ENCODE measurements at regions not wholly inside any gene's neighbourhood (a gene's known extent, or its start where the extent isn't known, plus 50 kb on each side); places are given as distances from the start of the nearest gene placed in this dataset.
A peak's percentile ranks its signal among the peaks of the same experiment; 100 is the strongest.

GRCh38 chr5:57825031-57825686 is 342.5 kb upstream of the ACTBL2 start:
- no peak for DNase-seq (ENCODE audit: extremely low read depth, low read depth, low spot score)

- no peak for DNase-seq (ENCODE audit: extremely low read depth, low read depth, low spot score)
These were observed 342.0 kb upstream of the ACTBL2 start for GRCh38 chr5:57824623-57825022.

GRCh38 chr5:57824047-57824446 is 341.4 kb upstream of the ACTBL2 start:
- DNase-seq (ENCODE audit: extremely low read depth, low read depth, low spot score) = no peak

- no peak for DNase-seq (ENCODE audit: extremely low read depth, low read depth, low spot score)
These were observed 340.0 kb upstream of the ACTBL2 start for GRCh38 chr5:57822651-57823050.

- no peak for DNase-seq (ENCODE audit: extremely low read depth, low read depth, low spot score)
These were observed 335.8 kb upstream of the ACTBL2 start for GRCh38 chr5:57818397-57818796.

DNA sequence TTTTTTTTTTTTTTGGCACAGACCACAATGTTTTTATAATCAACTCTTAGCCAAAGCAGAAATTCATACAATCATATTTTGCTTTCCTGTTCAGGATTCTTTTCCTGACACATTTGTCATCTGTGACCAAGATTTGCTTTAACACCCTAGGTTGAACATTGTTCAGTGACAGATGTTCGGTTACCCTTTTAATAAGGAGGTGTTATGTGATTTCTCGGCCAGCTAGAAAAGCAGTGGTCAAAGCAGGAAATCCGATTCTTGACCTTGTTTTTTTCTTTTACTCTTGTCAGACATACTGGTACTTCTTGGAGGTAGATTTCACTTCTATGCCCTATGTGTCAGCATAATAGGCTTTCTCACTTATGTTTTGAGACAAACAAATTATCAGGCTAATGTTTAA is 335.3 kb upstream of the ACTBL2 start:
- DNase-seq (ENCODE audit: extremely low read depth, low read depth, low spot score) = no peak

- no peak for DNase-seq (ENCODE audit: extremely low read depth, low read depth, low spot score)
These were observed 334.4 kb upstream of the ACTBL2 start for GRCh38 chr5:57817001-57817453.

GRCh38 chr5:57816108-57816507 is 333.5 kb upstream of the ACTBL2 start:
- no peak for DNase-seq (ENCODE audit: extremely low read depth, low read depth, low spot score)

DNA sequence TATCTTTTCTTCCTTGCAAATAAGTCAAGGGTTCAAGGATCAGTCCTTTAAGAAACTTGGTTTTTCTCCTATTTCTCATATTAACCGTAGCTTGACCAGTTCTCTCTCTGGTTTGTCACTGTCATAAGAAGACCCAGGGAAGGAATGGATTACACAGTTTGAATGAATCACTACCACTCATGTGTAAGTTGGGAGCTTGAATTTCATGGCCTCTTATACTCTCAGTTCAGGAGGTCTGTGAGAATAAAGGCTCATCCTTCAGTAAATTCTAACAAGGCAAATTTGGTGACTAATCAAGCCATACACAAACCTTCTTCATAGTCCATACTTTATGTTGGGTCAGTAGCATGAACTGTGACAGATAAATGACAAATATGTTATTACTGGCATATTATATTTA is 323.1 kb upstream of the ACTBL2 start:
- DNase-seq (ENCODE audit: extremely low read depth, low read depth, low spot score) = no peak

- DNase-seq (ENCODE audit: extremely low read depth, low read depth, low spot score) = no peak
These were observed 322.6 kb upstream of the ACTBL2 start for GRCh38 chr5:57805170-57805569.

DNA sequence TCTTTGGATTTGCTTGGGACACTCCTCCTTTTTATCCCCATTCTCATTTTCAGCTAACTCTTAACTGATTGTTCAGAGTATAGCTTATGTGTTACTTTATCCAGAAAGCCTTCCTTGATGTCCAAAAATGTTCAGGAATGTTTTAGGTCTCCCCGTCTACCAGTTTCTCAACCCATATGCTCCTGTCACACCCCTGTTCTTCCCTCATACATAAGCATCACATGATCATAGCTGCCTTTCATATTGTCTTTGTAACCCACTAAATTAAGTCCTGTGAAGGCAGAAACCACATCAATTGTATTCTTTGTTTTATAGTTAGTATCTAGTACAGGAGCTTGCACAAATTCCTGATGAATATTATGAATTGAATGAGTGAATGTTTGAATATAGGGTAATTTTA is 321.9 kb upstream of the ACTBL2 start:
- no peak for DNase-seq (ENCODE audit: extremely low read depth, low read depth, low spot score)

DNA sequence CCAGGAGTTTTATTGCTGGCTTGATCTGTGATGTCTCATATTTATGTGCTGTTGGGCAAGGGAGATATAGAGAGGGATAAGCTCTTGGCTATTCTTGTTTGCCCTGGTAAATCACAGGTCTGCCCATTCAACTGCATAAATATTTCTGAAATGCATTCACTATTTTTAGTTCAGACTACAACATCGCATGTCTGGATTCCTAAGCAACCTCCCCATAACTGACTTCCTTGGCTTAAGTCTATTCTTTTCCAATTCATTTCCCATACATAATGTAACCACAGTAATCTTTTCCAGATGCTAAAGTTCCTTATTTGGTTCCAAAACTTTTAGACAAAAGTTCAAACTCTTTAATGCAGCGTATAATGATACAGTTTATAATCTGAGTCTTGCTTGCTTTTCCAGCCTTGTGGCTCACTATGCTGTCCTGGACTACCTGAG is 321.4 kb upstream of the ACTBL2 start:
- DNase-seq (ENCODE audit: extremely low read depth, low read depth, low spot score) = no peak

DNA sequence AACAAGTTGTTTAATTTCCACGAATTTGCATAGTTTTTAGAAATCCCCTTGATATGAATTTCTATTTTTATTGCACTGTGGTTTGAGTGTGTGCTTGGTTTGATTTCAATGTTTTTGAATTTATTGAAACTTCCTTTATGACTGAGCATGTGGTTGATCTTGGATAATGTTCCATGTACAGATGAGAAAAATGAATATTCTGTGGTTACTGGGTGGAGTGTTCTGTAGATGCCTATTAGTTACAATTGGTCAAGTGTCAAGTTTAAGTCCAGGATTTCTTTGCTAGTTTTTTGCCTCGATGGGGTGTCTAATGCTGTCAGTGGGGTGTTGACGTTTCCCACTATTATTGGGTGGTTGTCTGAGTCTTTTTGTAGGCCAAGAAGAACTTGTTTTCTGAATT is 319.5 kb upstream of the ACTBL2 start:
- DNase-seq (ENCODE audit: extremely low read depth, low read depth, low spot score) = no peak

- DNase-seq (ENCODE audit: extremely low read depth, low read depth, low spot score) = no peak
These were observed 312.6 kb upstream of the ACTBL2 start for GRCh38 chr5:57795203-57795602.

GRCh38 chr5:57791875-57792274 is 309.3 kb upstream of the ACTBL2 start:
- no peak for DNase-seq (ENCODE audit: extremely low read depth, low read depth, low spot score)

- DNase-seq (ENCODE audit: extremely low read depth, low read depth, low spot score) = no peak
These were observed 303.3 kb upstream of the ACTBL2 start for GRCh38 chr5:57785946-57786345.

DNA sequence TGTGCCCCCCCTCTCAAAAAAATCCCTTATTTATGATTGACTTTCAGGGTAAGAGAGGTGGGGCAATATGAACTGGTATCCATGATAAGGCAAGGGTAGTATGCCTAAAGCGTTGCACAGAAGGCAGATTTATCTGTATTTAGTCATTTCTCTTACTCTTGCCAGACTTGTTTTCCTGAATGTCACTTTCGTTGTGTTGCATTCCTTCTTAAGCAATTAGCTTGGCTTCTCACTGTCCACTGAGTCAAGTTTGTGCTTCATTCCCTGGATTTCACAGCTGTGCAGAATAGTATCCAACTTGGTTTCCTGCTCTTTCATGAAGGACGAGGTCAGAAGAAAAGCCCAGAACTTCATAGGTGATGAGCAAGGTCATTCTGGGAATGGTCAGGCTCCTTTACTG is 301.5 kb upstream of the ACTBL2 start:
- DNase-seq (ENCODE audit: extremely low read depth, low read depth, low spot score) = no peak

DNA sequence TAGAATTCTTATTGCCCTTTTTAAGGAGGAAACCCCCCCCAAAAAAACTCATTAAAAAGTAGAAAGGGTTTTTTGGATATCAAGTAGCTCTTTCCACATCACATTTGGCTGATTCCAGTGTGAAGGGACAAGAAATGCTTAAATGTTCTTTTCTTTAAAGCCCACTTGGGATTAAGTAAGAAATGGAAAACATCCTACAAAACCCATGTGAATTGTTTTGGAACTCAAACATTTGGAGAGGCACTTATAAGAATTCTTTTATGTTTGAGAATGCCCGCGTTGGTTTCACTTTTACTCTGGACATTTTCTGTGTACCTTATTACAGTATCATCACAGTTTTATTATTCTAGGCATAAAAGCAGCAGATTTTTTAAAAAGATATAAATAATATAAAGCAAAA is 301.1 kb upstream of the ACTBL2 start:
- DNase-seq (ENCODE audit: extremely low read depth, low read depth, low spot score) = no peak

DNA sequence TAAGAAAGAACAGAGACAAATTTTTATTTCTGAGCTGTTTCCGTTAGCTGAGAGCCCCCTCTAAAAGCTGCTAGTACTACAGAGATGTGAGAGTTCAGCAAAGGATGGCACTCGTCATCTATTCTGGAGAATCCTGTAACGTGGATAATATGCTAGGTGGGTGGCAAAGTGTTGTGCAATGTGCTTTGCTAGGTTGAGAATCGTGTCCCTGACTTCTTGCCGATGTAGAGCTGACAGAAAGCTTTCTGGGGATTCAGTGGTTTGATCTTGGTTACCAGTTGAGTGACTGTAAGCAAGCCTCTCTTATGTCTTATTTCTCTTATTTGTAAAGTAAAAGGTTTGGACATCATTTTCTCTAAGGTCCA is 298.3 kb upstream of the ACTBL2 start:
- no peak for DNase-seq (ENCODE audit: extremely low read depth, low read depth, low spot score)

- DNase-seq (ENCODE audit: extremely low read depth, low read depth, low spot score) = peak; percentile 71
These were observed 297.8 kb upstream of the ACTBL2 start for GRCh38 chr5:57780306-57780960.

- peak; percentile 78 for DNase-seq (ENCODE audit: extremely low read depth, low read depth, low spot score)
These were observed 297.0 kb upstream of the ACTBL2 start for GRCh38 chr5:57779383-57780223.
